H1 (cell line): ENCODE measurements at regions not wholly inside any gene's neighbourhood (a gene's known extent, or its start where the extent isn't known, plus 50 kb on each side); places are given as distances from the start of the nearest gene placed in this dataset. TPM values are rescaled to one million over a fixed set of nuclear protein-coding genes. Genes with fewer than 3 reads are reported as not detected.

Source experiments
- HDAC6 ChIP-seq: IDR thresholded peaks from one replicate; pipeline ENCODE4 v1.7.1; 2012; ENCODE audit warnings: low read depth, mild to moderate bottlenecking, inconsistent platforms, low read length, moderate library complexity
- POLR2AphosphoS5 ChIP-seq: IDR thresholded peaks from 2 replicates; pipeline ENCODE4 v1.6.1; 2011; ENCODE audit warnings: low read depth, low read length
- SP1 ChIP-seq: IDR thresholded peaks from 2 replicates; pipeline ENCODE4 v1.6.1; 2011; ENCODE audit warnings: low read depth, low read length
- SUZ12 ChIP-seq: fragments of 200-600 bp; sonication (generic); IDR thresholded peaks from 2 replicates; pipeline ENCODE4 v1.6.1; 2012; ENCODE audit warnings: mild to moderate bottlenecking, inconsistent platforms, low read length, moderate library complexity, mixed read lengths
- TAF1 ChIP-seq: IDR thresholded peaks from 2 replicates; pipeline ENCODE4 v1.6.1; 2011; ENCODE audit warnings: mild to moderate bottlenecking, low read depth, low read length
- ZNF274 ChIP-seq: IDR thresholded peaks from 2 replicates; pipeline ENCODE4 v1.7.0; 2012; ENCODE audit warnings: low read length, borderline replicate concordance; ENCODE audit errors: extremely low read depth
- microRNA-seq, 2 experiments: library from miRNA; unstranded; fragments of <30 nt; microRNA quantifications; one replicate each; pipeline versions ENCODE4 to v1.2.0, GENCODE V29; 2016 to 2020; ENCODE audit warnings: borderline microRNAs expressed in 2 of 2, borderline number of aligned reads in 2 of 2, borderline replicate concordance in 1 of 2
- small RNA-seq: library from polyadenylated mRNA; stranded (forward); fragments of <200 nt; extraction: miRNeasy Mini kit (QIAGEN cat#:217004); gene quantifications from one replicate; pipeline ENCODE3, GENCODE V24; 2013; ENCODE audit not compliant: insufficient read depth

DNA sequence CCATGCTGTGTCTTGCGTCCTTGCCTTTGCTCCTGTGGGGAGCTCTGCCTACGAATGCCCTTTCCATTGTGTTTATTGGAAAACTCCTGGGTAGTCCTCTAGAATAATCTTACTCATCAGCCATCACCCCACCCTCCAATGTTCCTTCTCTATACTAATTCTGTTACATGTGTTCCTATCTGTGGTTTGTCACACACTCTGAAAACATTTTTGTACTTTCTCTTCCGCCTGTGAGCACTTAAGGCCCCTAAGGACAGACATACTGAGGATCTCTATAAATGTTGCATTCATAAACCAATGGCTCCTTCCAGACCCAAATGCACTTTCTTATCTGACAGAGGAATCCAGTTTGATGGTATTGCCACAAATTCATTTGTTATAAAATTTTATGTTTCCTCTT, 53.9 kb upstream of the MON1B start (continued):
- no peak for TF ChIP-seq ZNF274
- TF ChIP-seq SUZ12 = no peak
- TF ChIP-seq TAF1 = no peak
- no peak for TF ChIP-seq POLR2AphosphoS5
- no peak for TF ChIP-seq HDAC6
- no peak for TF ChIP-seq SP1

Small RNA genes in the stretch of these regions (microRNA-seq; reads per million reads assigned to microRNA genes)
- gene MIR4719 = 0 reads per million in 2 experiments

Small RNA genes in the stretch of these regions (small RNA-seq; reads per million reads assigned to genes)
- not detected for gene MIR4719
